ENCODE measurements at regions not wholly inside any gene's neighbourhood (a gene's known extent, or its start where the extent isn't known, plus 50 kb on each side); places are given as distances from the start of the nearest gene placed in this dataset.

GRCh38 chr4:108483650-108484049 lies 136.7 kb upstream of the RPL34 start:
- TF ChIP-seq TAF1 (IDR thresholded peaks at IDR 0.05; ENCODE audit: borderline replicate concordance, low read depth, low read length) (no peak), CTCF (IDR thresholded peaks at IDR 0.05) (no peak), EP300 (IDR thresholded peaks at IDR 0.05; ENCODE audit: borderline replicate concordance in 1 of 2, low read depth in 1 of 2, low read length in 1 of 2) (no peak), SIN3A (IDR thresholded peaks at IDR 0.05; ENCODE audit: borderline replicate concordance, low read depth, low read length) (no peak), MAX (IDR thresholded peaks at IDR 0.05; ENCODE audit: low read depth) (no peak), MXI1 (IDR thresholded peaks at IDR 0.05; ENCODE audit: low read depth, low read length) (no peak), NFIC (IDR thresholded peaks at IDR 0.05; ENCODE audit: borderline replicate concordance) (no peak)
